AG09309 (cell line): ENCODE measurements at regions not wholly inside any gene's neighbourhood (a gene's known extent, or its start where the extent isn't known, plus 50 kb on each side); places are given as distances from the start of the nearest gene placed in this dataset.

Experiments used
- DNase-seq: peaks from one replicate; pipeline ENCODE4 v3.0.0-alpha.2; 2010; ENCODE audit warnings: low read depth
- H3K4me3 ChIP-seq: 2 replicates; pipeline ENCODE4 v1.5.1; 2011; ENCODE audit warnings: mild to moderate bottlenecking, low read depth, low read length, moderate library complexity; ENCODE audit not compliant: control insufficient read depth
- TF ChIP-seq, protein P1 (sequence below): IDR thresholded peaks from 2 replicates; pipeline ENCODE4 v1.5.1; 2011; ENCODE audit warnings: mild to moderate bottlenecking, low read depth, low read length, inconsistent platforms; ENCODE audit not compliant: insufficient read depth, control insufficient read depth; ENCODE audit errors: missing control alignments

DNA sequence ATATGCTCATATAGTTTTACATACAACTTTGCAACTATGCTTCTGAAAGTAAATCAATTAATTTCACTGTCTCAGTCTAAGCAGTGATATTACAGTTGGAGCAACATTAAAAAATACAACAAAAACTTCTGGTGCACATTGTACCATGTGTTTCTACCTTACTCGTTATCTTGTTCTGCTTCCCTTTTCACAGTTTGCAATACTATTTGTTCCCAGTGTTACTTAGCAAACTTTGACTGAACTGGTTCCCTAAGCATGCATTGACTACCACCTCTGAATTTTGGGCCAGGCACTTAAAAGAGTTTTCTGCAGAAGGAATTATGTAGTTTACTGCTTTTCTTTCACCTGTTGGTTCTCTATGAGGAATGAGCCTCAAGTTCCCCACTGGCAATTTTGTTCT is 152.7 kb downstream of the SEC61B start:
- no peak overlapping the region for H3K4me3 ChIP-seq
- TF ChIP-seq, protein P1, sequence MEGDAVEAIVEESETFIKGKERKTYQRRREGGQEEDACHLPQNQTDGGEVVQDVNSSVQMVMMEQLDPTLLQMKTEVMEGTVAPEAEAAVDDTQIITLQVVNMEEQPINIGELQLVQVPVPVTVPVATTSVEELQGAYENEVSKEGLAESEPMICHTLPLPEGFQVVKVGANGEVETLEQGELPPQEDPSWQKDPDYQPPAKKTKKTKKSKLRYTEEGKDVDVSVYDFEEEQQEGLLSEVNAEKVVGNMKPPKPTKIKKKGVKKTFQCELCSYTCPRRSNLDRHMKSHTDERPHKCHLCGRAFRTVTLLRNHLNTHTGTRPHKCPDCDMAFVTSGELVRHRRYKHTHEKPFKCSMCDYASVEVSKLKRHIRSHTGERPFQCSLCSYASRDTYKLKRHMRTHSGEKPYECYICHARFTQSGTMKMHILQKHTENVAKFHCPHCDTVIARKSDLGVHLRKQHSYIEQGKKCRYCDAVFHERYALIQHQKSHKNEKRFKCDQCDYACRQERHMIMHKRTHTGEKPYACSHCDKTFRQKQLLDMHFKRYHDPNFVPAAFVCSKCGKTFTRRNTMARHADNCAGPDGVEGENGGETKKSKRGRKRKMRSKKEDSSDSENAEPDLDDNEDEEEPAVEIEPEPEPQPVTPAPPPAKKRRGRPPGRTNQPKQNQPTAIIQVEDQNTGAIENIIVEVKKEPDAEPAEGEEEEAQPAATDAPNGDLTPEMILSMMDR, result no peak
- DNase-seq, result no peak

DNA sequence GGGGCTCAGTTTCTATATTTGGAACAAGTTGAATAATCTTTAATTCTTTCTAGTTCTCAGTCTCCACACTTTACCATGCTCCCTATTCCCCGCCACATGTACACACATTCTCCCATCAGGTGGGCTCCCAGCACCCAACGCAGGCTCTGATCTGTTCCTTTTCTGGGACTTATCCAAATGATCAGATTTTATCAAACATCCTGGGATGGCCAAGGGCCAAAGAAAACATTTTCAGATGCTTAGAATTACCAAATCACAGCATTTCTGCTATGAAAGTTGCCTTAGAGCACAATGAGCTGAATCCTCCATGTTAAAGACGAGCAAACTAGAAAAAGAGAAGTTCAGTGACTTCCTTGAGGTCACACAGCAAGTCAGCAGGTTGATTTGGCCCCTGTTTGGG is 153.4 kb downstream of the SEC61B start:
- TF ChIP-seq, protein P1, result no peak
- no peak for DNase-seq
- no peak overlapping the region for H3K4me3 ChIP-seq

DNA sequence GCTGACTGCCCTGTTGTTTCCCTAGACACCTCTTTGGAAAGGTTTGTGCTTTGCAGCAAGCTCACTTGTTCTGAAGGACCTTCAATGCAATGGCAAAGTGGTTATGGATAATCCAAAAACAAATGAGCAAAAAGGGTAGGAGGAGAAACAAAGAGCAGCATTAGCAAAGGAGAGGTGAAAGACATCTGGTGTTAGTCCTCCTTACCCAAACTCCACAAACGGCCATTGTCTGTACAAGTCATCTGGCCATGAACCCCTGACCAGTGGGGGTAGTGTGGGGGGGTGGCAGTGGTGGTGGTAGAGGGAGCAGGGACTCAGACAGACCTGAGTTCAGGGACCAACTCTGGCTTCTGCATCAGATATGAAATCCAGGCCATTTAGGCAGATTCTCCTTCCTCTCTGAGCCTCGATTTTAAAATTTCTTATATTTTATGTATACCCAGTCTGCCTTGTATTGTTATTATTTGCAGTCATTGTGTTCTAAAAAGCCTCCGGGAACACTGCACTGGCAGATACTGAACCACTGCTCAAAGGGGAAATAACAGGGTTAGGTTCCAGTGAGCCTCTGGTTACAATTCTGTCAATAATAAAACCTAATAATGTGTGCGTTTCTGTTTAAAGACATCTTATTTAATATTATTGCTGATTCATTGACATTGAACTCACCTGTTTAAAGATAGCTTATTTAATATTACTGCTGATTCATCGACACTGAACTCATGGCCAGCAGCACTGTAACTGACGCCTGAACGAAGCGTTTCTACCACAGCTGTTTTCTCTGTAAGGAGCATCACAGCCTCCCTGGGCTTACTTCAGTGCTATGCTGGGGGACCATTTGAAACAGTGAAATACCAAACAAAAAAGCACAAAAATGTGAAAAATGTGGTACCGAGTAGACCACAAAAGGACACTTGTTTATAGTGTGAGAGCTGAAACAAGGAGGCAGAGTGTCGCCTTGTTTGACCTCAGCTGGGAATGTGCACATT is 156.0 kb downstream of the SEC61B start:
- no peak for DNase-seq
- H3K4me3 ChIP-seq, result no peak overlapping the region
- TF ChIP-seq, protein P1, result no peak

DNA sequence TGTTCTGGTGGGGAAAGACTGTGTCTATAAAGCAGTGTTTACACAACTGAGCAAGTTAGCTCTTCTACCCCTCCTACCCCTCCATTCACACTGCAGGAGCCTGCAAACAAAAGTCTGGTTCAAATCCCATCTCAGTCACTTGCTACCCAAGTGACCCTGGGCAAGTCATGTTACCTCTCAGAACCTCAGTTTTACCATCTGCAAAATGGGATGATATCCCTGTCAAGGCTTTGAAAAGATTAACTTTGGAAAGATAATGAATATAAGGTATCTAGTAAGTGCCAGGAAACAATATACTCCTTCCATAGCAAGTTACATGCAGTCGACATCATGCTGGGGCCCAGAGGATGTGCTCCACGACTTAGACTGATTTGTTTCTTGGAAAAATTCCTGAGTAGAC is 161.5 kb downstream of the SEC61B start:
- H3K4me3 ChIP-seq, result no peak overlapping the region
- TF ChIP-seq, protein P1, result no peak
- DNase-seq, result no peak

DNA sequence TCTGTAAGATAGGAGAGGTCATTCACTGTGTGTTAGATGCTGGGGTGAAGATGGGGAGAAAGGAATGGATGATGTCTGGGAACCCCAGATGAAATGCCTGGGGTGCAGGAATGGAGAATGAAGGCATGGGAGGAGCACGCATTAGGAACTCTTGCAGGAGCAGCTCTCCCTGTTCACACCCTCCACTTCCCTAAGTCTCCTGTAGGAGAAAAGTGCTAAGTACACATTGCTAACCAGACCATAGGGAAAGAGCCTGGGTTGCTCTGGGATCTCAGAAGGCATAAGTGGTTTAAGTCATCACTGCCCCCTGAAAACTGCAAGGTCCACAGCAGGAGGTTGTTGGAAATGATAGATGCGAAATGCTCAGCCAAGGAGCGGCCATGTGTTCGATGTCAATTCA is 163.1 kb downstream of the SEC61B start:
- H3K4me3 ChIP-seq, result no peak overlapping the region
- no peak for DNase-seq
- TF ChIP-seq, protein P1, result no peak

DNA sequence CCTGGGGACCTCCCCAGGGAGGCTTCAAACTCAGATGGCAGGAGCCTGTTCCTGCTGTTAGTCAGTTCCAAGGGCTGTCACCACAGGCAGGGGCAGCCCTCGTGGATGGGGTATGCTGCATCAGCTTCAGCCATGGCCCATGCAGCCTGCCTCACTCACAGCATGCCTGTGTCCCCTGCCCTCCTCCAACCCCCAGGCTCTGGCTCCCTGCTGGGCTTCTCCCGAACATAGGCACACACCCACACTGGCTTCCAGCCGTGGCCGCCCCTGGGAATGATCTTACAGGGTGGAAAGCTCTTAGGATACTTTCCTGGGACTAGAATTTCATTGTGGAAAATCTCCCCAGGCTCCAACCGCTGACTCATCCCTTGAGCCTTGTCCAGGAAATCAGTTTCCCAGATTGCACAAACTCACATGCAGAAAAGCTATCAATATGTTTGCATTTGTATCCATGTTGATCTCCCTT is 163.8 kb downstream of the SEC61B start:
- H3K4me3 ChIP-seq, result no peak overlapping the region
- DNase-seq, result no peak
- TF ChIP-seq, protein P1, result no peak
